ENCODE measurements at regions not wholly inside any gene's neighbourhood (a gene's known extent, or its start where the extent isn't known, plus 50 kb on each side); places are given as distances from the start of the nearest gene placed in this dataset.
"Not testable (repeated sequence)": the region's sequence is repeated elsewhere in the genome, so short reads cannot be mapped to it uniquely, and the experiment has no call there.

GRCh38 chr3:125831005-125831750, 137.8 kb upstream of the ROPN1B start:
- not testable (repeated sequence) for DNase-seq

DNA sequence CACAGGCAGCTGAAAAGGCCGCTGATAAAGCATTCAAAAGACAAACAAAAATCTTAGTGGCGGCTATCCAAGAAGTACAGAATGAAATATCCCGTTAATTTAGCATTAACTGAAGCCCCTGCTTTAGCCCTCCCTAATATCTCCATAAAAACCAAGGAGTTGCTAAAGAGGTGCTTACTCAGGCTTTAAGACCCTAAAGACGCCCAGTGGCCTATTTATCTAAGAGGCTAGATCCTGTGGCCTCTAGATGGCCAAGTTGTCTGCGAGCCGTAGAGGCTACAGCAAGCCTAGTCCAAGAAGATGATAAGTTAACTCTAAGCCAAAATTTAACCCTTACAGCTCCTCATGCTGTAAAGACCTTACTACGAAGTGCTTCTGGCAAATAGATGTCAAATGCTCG, 133.4 kb upstream of the ROPN1B start:
- not testable (repeated sequence) for DNase-seq

DNA sequence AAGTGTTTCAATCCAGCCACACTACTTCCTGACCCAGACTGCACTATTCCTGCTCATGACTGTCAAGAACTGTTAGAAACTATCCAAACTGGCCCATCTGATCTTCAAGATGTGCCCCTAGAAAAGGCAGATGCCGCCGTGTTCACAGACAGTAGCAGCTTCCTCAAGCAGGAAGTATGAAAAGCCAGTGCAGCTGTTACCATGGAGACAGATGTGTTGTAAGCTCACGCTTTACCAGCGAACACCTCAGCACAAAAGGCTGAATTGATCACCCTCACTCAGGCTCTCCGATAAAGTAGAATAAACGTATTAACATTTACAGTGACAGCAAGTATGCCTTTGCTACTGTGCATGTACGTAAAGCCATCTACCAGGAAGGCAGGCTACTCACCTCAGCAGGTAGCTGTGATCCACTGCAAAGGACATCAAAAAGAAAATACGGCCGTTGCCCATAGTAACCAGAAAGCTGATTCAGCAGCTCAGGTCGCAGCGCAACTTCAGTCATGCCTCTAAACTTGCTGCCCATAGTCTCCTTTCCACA, 132.9 kb upstream of the ROPN1B start:
- DNase-seq = peak; percentile 54

- DNase-seq = not testable (repeated sequence)
Observed at GRCh38 chr3:125836786-125837185, 132.2 kb upstream of the ROPN1B start.

DNA sequence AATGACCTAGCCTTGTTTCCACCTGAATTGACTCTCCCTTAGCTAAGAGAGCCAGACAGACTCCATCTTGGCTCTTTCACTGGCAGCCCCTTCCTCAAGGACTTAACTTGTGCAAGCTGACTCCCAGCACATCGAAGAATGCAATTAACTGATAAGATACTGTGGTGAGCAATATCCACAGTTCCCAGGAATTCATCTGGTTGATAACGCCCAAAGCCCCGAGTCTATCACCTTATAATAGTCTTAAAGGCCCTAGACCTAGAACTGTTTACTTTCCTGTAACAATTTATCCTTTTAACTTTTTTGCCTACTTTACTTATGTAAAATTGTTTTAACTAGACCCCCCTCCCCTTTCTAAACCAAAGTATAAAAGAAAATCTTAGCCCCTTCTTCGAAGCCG, 130.1 kb upstream of the ROPN1B start:
- not testable (repeated sequence) for DNase-seq

DNA sequence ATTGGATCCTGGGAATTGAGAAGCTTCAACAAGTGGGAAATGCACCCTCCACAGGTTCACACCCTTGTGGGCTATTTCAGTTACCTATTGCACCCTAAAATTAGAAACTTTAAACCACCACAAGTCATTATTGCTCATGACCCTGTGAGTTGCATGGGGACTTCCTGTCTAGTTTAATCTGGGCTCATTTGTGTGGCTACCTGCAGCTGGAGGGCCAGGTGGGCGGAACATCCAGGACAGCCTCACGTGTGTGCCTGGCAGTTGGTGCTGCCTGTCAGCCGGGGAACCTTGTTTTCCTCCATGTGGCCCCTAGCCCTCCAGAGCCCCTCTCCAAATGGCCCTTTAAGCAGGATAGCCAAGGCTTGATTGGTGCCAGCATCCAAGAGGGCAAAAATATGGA, 128.5 kb upstream of the ROPN1B start:
- not testable (repeated sequence) for DNase-seq

DNA sequence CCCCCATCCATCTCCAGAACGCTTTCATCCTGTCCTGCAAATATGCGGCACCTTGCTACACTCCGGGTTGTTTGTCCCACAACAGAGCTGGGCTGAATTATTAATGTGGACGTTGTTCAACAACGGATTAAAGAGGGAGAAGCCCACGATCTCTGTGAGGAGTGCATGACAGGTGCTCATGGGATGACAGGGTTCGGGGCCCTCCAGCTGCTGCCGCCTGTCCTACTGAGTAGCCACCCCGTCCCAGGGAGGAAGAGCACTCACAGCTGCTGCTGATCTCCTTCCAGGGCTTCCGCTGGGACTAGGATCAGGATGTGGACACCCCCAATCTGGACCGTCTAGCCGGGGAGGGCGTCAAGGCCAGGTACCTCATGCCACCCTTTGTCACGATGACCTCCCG, 121.0 kb upstream of the ROPN1B start:
- not testable (repeated sequence) for DNase-seq

DNA sequence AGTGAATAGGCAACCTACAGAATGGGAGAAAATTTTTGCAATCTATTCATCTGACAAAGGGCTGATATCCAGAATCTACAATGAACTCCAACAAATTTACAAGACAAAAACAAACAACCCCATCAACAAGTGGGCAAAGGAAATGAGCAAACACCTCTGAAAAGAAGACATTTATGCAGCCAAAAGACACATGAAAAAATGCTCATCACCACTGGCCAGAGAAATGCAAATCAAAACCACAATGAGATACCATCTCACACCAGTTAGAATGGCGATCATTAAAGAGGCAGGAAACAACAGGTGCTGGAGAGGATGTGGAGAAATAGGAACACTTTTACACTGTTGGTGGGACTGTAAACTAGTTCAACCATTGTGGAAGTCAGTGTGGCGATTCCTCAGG, 114.0 kb upstream of the ROPN1B start:
- not testable (repeated sequence) for DNase-seq

DNA sequence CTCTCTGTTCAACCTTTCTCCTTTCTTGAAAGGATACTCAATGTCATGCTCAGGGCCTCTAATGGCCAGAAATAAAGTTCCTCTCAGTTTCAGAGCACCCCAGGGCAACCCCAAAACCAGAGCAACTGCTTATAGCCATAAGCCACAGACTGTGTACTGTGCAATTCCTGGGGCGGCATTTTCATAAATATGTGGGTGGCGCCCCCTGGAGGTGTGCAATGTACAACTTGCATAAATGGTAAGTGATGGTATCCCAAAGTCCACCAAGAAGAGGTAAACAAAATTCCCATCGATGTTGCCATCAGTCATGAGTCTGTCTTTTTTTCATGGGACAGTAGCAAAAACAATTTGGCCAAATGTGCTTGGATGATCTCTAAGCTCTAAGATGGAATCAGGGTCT, 108.4 kb upstream of the ROPN1B start:
- DNase-seq = not testable (repeated sequence)

DNA sequence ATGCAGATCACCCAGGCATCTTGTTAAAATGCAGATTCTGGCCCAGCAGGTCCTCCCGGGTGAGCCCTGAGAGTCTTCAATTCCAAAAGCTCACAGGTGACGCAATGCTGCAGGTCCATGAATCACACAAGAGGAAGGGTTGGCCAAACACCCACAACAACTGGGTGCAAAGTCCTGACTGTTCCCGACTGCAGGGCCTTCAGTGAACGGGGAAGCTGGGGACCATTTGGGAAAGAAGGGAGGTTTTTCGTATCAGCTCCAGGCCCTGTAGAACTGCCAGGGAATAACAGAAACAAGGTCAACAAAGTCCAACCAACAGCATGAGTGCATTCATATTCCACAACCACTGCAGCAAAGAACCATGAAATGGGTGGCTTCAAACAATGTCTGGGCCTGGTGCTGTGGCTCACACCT, 106.1 kb upstream of the ROPN1B start:
- DNase-seq = not testable (repeated sequence)

- DNase-seq = not testable (repeated sequence)
Observed at GRCh38 chr3:125864532-125864931, 104.4 kb upstream of the ROPN1B start.

DNA sequence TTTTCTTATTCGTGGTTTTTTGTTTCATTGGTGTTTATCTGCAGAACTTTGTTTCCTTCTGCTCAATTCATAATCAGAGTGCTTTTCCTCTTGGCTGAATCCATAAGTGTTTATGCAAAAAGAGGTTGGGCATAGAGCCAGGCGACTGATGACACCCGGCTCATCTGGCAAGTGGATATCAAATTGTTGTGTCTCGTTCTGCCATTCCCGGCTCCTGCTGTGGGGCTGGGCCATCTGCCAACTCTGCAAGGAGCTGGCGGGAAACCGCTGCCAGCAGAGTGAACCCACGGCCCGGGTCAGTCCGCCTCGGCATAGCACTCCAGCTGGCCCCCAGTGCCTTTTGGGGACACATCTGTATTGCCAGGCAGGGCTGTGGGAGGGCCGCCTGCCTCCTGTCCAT, 83.0 kb upstream of the ROPN1B start:
- DNase-seq = not testable (repeated sequence)

DNA sequence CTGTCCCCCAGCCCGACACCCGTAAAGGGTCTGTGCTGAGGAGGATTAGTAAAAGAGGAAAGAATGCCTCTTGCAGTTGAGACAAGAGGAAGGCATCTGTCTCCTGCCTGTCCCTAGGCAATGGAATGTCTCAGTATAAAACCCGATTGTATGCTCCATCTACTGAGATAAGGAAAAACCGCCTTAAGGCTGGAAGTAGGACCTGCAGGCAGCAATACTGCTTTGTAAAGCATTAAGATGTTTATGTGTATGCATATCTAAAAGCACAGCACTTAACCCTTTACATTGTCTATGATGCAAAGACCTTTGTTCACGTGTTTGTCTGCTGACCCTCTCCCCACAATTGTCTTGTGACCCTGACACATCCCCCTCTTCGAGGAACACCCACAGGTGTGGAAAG, 69.8 kb upstream of the ROPN1B start:
- not testable (repeated sequence) for DNase-seq

- DNase-seq = not testable (repeated sequence)
Observed at GRCh38 chr3:125901473-125901872, 67.5 kb upstream of the ROPN1B start.

GRCh38 chr3:125903780-125904455, 65.1 kb upstream of the ROPN1B start:
- not testable (repeated sequence) for DNase-seq

DNA sequence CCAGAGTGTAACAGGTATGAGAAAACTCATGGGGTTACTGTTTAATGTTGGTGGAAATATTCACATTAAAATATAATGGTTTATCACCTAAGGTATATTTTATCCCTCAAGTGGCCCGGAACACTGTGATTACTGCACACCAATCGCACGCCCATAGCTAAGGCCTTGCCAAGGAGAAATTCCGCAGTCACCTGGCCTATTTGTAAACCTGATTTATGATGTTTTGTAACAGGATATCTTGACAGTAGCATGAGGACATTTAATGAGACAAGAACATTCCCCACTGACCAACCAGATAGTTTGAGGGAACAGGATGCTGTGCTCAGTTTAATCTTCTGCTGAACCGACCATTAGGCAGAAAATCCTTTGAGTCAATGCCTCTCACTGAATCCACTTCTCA, 61.7 kb upstream of the ROPN1B start:
- not testable (repeated sequence) for DNase-seq

DNA sequence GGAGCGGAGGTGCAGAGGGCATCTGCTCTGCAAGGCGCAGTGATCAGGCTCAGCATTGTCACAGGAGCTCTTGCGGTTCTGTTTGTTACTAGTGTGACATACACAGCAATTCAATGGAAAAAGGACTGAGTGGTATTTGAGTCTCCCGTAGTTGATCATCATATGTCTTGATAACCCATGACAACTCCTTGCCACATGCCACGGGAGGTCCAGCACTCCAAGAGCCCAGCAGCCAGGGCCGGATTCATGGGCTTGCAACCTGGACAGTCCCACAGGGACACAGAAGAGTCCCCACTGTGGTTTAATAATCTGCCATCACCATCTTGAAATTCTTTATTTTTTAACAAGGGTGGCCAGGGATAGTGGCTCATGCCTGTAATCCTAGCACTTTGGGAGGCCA, 58.1 kb upstream of the ROPN1B start:
- not testable (repeated sequence) for DNase-seq

GRCh38 chr3:125914608-125915436, 54.2 kb upstream of the ROPN1B start:
- not testable (repeated sequence) for DNase-seq

GRCh38 chr3:125915437-125915787, 53.6 kb upstream of the ROPN1B start:
- DNase-seq = peak; percentile 66

DNA sequence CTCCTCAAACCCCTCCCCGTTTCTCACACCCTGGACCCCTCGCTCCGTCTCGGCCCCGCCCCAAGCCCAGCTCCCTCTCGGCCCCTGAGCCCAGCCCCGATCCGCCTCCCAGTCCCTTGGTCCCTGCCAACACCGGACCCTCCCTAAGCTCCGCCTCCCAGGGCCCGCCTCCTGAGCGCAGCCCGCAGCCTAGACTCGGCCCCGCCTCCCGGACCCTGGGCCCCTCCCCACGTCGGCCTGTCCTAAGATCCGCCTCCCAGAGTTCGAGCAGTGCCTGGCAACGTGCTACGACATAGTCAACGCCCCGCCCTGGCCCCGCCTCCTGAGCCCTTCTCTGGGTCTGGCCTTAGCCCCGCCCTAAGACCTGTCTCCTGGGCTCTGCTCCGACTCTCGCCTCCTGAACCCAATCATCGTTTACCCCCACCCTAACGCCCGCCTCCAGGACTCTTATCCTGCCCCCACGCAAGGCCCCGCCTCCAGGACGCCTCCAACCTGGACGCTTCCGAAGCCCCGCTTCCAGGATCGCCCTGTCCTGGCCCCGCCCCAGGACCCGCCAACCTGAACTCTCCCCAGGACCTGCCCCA, 53.1 kb upstream of the ROPN1B start:
- peak; percentile 100 for DNase-seq

DNA sequence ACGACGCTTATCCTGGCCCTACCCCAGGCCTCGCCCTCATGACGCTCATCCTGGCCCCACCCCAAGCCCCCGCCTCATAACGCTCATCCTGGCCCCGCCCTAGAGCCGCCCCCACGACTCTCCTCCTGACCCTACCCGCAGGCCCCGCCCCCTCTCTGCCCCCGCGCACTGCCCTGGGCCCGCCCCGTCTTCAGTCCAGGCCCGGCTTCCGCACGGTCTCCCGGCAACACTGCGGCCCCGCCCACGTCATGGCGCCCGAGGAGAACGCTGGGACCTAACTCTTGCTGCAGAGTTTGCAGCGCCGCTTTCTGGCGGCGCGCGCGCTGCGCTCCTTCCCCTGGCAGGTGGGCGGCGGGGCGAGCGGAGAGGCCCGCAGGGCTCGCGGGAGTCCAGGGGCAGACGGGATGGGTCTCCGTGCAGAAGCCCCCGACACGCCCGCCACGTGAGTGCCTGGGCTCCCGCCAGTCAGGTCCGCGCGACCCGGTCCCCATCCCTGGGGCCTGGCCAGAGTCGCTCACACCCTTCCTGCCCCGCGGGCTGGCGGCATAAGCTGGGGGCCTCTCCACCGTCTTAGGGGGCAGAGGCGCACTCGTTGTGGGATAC, 52.5 kb upstream of the ROPN1B start:
- DNase-seq = peak; percentile 99

GRCh38 chr3:125917020-125917549, 51.9 kb upstream of the ROPN1B start:
- DNase-seq = peak; percentile 58

All from islet precursor cell (in vitro differentiated cells).